Stimulated activated naive CD8-positive, alpha-beta T cell treated with anti-CD3 and anti-CD28 coated beads, Interleukin-15, amount 100 ng/mL, for 72 hours (primary cell): ENCODE measurements at regions not wholly inside any gene's neighbourhood (a gene's known extent, or its start where the extent isn't known, plus 50 kb on each side); places are given as distances from the start of the nearest gene placed in this dataset.

Experiments used
- ATAC-seq: fragments of 150-1000 bp; cut with Tn5 transposase; 2 replicates; pipeline ENCODE4 v1.10.0; 2021; ENCODE audit warnings: mild to moderate bottlenecking, moderate library complexity
- DNase-seq, 2 donors: peaks; one replicate each; pipeline ENCODE4 v3.0.0; 2021 to 2022
- H3K27ac Mint-ChIP-seq, 2 donors: one replicate each; pipeline ENCODE4 v1.8.0; 2022; ENCODE audit warnings: mild to moderate bottlenecking in 2 of 2, mixed read lengths in 2 of 2, moderate library complexity in 2 of 2
- H3K27me3 Mint-ChIP-seq: one replicate; pipeline ENCODE4 v1.8.0; 2022; ENCODE audit warnings: mixed read lengths
- H3K4me1 Mint-ChIP-seq: one replicate; pipeline ENCODE4 v1.8.0; 2022; ENCODE audit warnings: mild to moderate bottlenecking, mixed read lengths
- H3K4me3 Mint-ChIP-seq, 2 donors: one replicate each; pipeline ENCODE4 v1.8.0; 2022; ENCODE audit warnings: mild to moderate bottlenecking in 2 of 2, mixed read lengths in 2 of 2, moderate library complexity in 1 of 2
- H3K9me3 Mint-ChIP-seq, 2 donors: one replicate each; pipeline ENCODE4 v1.8.0; 2022; ENCODE audit warnings: mixed read lengths in 2 of 2

- Mint-ChIP-seq H3K4me1 (no peaks in the 10 kb centered on the region), H3K4me3 (no peak overlapping the region), H3K9me3 (no peaks in the 10 kb centered on the region), H3K27ac (no peak overlapping the region), H3K27me3 (no peaks in the 10 kb centered on the region)
- DNase-seq = no peak
- ATAC-seq = no peak
These were observed 615.1 kb upstream of the SALL3 start for GRCh38 chr18:78364388-78364960.

GRCh38 chr18:78367996-78368395, 611.6 kb upstream of the SALL3 start:
- Mint-ChIP-seq H3K4me1 (no peaks in the 10 kb centered on the region), H3K27me3 (no peaks in the 10 kb centered on the region), H3K9me3 (no peaks in the 10 kb centered on the region), H3K4me3 (no peak overlapping the region), H3K27ac (no peak overlapping the region)
- DNase-seq (no peak), ATAC-seq (no peak)

- H3K27ac Mint-ChIP-seq = no peak overlapping the region
- DNase-seq (no peak), ATAC-seq (no peak)
- no peaks in the 10 kb centered on the region for H3K9me3 Mint-ChIP-seq
- H3K4me3 Mint-ChIP-seq = no peak overlapping the region
- no peaks in the 10 kb centered on the region for H3K4me1 Mint-ChIP-seq
- no peaks in the 10 kb centered on the region for H3K27me3 Mint-ChIP-seq
These were observed 610.9 kb upstream of the SALL3 start for GRCh38 chr18:78368726-78369125.

GRCh38 chr18:78376046-78376445, 603.6 kb upstream of the SALL3 start:
- Mint-ChIP-seq H3K4me1 (no peaks in the 10 kb centered on the region), H3K4me3 (no peak overlapping the region), H3K27me3 (no peaks in the 10 kb centered on the region), H3K9me3 (no peaks in the 10 kb centered on the region), H3K27ac (no peak overlapping the region)
- ATAC-seq (no peak), DNase-seq (no peak)

- DNase-seq (no peak), ATAC-seq (no peak)
- H3K27me3 Mint-ChIP-seq = peaks cover 6% of the 10 kb centered on the region
- H3K9me3 Mint-ChIP-seq = peaks cover 0 to 4% of the 10 kb centered on the region in 2 donors
- no peak overlapping the region for H3K27ac Mint-ChIP-seq
- H3K4me3 Mint-ChIP-seq = no peak overlapping the region
- no peaks in the 10 kb centered on the region for H3K4me1 Mint-ChIP-seq
These were observed 601.2 kb upstream of the SALL3 start for GRCh38 chr18:78378403-78378802.

GRCh38 chr18:78378983-78379382, 600.6 kb upstream of the SALL3 start:
- peaks cover 12% of the 10 kb centered on the region for H3K27me3 Mint-ChIP-seq
- ATAC-seq = no peak
- H3K4me3 Mint-ChIP-seq = no peak overlapping the region
- no peaks in the 10 kb centered on the region for H3K4me1 Mint-ChIP-seq
- no peak for DNase-seq
- H3K9me3 Mint-ChIP-seq = peaks cover 0 to 10% of the 10 kb centered on the region in 2 donors
- H3K27ac Mint-ChIP-seq = no peak overlapping the region

GRCh38 chr18:78390348-78390951, 589.2 kb upstream of the SALL3 start:
- H3K4me3 Mint-ChIP-seq = no peak overlapping the region
- peaks cover 10 to 33% of the 10 kb centered on the region in 2 donors for H3K9me3 Mint-ChIP-seq
- no peaks in the 10 kb centered on the region for H3K4me1 Mint-ChIP-seq
- H3K27me3 Mint-ChIP-seq = peaks cover 8% of the 10 kb centered on the region
- no peak for DNase-seq
- ATAC-seq = no peak
- no peak overlapping the region for H3K27ac Mint-ChIP-seq

- Mint-ChIP-seq H3K9me3 (peaks cover 10 to 33% of the 10 kb centered on the region in 2 donors), H3K4me1 (no peaks in the 10 kb centered on the region), H3K27me3 (peaks cover 8% of the 10 kb centered on the region), H3K27ac (no peak overlapping the region), H3K4me3 (no peak overlapping the region)
- ATAC-seq (no peak), DNase-seq (no peak)
These were observed 588.7 kb upstream of the SALL3 start for GRCh38 chr18:78390952-78391348.

GRCh38 chr18:78393086-78393862, 586.3 kb upstream of the SALL3 start:
- ATAC-seq (no peak), DNase-seq (no peak)
- Mint-ChIP-seq H3K9me3 (peaks cover 7 to 21% of the 10 kb centered on the region in 2 donors), H3K27me3 (peaks cover 8% of the 10 kb centered on the region), H3K4me1 (no peaks in the 10 kb centered on the region), H3K27ac (no peak overlapping the region), H3K4me3 (no peak overlapping the region)

GRCh38 chr18:78396077-78396476, 583.5 kb upstream of the SALL3 start:
- Mint-ChIP-seq H3K4me3 (no peak overlapping the region), H3K4me1 (no peaks in the 10 kb centered on the region), H3K9me3 (no peaks in the 10 kb centered on the region), H3K27ac (no peak overlapping the region), H3K27me3 (no peaks in the 10 kb centered on the region)
- ATAC-seq (no peak), DNase-seq (no peak)

- DNase-seq = no peak
- Mint-ChIP-seq H3K4me1 (no peaks in the 10 kb centered on the region), H3K27ac (no peak overlapping the region), H3K4me3 (no peak overlapping the region), H3K27me3 (no peaks in the 10 kb centered on the region), H3K9me3 (no peaks in the 10 kb centered on the region)
- ATAC-seq = no peak
These were observed 582.9 kb upstream of the SALL3 start for GRCh38 chr18:78396756-78397155.

GRCh38 chr18:78399992-78400503, 579.6 kb upstream of the SALL3 start:
- H3K9me3 Mint-ChIP-seq = no peaks in the 10 kb centered on the region
- H3K27me3 Mint-ChIP-seq = no peaks in the 10 kb centered on the region
- no peak overlapping the region for H3K27ac Mint-ChIP-seq
- H3K4me3 Mint-ChIP-seq = no peak overlapping the region
- no peak for ATAC-seq
- DNase-seq = no peak
- no peaks in the 10 kb centered on the region for H3K4me1 Mint-ChIP-seq

GRCh38 chr18:78402440-78402839, 577.2 kb upstream of the SALL3 start:
- Mint-ChIP-seq H3K27me3 (peaks cover 18% of the 10 kb centered on the region), H3K27ac (no peak overlapping the region), H3K4me3 (no peak overlapping the region), H3K4me1 (peaks cover 9% of the 10 kb centered on the region), H3K9me3 (no peaks in the 10 kb centered on the region)
- ATAC-seq (no peak), DNase-seq (no peak)

- no peak for DNase-seq
- no peak for ATAC-seq
- Mint-ChIP-seq H3K4me3 (no peak overlapping the region), H3K27me3 (peaks cover 24% of the 10 kb centered on the region), H3K27ac (no peak overlapping the region), H3K4me1 (peaks cover 12% of the 10 kb centered on the region), H3K9me3 (no peaks in the 10 kb centered on the region)
These were observed 576.7 kb upstream of the SALL3 start for GRCh38 chr18:78402966-78403365.

- DNase-seq (no peak), ATAC-seq (no peak)
- Mint-ChIP-seq H3K27me3 (peaks cover 27% of the 10 kb centered on the region), H3K9me3 (no peaks in the 10 kb centered on the region), H3K4me3 (no peak overlapping the region), H3K27ac (no peak overlapping the region), H3K4me1 (peaks cover 12% of the 10 kb centered on the region)
These were observed 576.2 kb upstream of the SALL3 start for GRCh38 chr18:78403371-78403770.

GRCh38 chr18:78405763-78406162, 573.9 kb upstream of the SALL3 start:
- Mint-ChIP-seq H3K4me1 (peaks cover 12% of the 10 kb centered on the region), H3K27ac (no peak overlapping the region), H3K4me3 (no peak overlapping the region), H3K9me3 (no peaks in the 10 kb centered on the region), H3K27me3 (peaks cover 41% of the 10 kb centered on the region)
- ATAC-seq (no peak), DNase-seq (no peak)
